GM18520 (cell line): ENCODE measurements at regions not wholly inside any gene's neighbourhood (a gene's known extent, or its start where the extent isn't known, plus 50 kb on each side); places are given as distances from the start of the nearest gene placed in this dataset.
"Not testable (repeated sequence)": the region's sequence is repeated elsewhere in the genome, so short reads cannot be mapped to it uniquely, and the experiment has no call there.

Source experiments
- ATAC-seq: cut with Tn5 transposase; IDR thresholded peaks from one replicate; pipeline ENCODE4 v1.9.1; 2021; ENCODE audit not compliant: unreplicated experiment

DNA sequence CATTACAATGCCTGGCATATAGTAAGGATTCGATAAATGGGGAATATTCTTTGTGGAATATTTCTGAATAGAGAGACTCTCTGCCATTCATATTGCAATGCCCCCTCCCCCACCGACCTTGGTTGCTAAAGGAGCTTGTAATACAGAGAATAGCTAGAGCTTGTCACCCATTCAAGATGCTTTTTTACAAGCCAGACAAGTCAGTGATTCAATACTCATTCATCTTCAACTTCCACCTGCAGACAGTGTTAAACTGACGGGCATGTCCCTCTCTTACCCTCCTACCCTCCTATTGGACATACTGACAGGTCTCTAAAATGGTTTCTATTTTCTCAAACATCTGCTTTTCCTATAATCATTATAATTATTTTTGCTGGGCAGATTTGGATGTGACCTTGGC is 257.4 kb downstream of the KCNJ2 start:
- no peak for ATAC-seq

DNA sequence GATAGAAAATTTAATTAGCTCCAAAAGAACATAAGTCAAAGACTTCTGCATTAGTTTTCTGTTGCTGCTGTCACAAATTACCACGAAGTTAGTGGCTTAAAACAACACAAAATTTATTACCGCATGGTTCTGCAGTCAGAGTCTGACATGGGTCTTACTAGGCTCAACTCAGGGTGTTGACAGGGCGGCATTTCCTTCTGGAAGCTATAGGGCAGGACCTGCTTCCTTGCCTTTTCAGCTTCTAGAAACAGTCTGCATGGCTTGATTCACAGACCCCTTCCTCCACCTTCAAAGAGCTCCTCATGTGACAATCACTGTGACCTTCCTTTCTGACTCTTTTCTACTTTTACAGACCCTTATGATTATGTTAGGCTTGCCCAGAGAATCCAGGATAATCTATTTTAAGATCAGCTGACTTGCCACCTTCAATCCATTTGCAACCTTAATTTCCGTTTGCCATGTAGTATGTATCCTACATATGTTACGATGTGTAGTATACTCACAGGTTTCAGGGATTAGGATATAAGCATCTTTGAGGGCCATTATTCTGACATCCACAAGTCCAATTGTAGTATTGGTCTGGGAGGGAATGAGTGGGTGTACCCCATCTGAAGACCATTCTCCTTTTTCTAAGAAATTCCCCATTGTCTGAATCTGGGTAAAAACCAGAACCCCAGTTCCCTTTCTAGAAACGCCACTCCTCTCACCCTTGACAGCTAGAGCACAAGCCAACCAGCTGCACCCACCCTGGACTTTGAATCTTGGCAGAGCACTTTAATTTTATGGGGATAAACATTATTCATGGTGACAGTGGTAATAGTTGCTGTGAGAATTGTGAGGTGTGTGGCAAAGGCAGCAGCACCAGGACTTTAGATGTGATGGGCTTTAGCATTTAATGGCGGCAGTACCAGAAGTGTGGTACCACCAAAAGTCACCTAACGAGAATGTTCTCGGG is 265.5 kb downstream of the KCNJ2 start:
- ATAC-seq, result no peak

DNA sequence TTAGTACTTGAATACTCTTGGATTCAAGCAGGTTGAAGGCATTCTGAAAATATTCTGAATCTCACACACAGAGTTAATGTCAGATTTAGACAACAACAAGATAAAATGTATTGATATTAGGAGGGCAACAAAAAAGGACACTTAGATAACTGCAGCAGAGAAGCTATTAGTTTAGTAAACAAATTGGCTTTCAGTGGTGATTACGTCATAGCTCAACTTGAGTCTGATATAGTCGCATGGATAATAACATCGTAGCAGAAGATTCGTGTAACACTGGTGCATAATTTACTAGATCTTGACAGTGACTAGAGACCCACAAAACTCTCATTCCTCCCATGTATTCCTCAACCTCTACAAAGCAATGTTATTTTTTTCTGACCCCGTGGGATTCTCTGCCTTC is 268.3 kb downstream of the KCNJ2 start:
- no peak for ATAC-seq

DNA sequence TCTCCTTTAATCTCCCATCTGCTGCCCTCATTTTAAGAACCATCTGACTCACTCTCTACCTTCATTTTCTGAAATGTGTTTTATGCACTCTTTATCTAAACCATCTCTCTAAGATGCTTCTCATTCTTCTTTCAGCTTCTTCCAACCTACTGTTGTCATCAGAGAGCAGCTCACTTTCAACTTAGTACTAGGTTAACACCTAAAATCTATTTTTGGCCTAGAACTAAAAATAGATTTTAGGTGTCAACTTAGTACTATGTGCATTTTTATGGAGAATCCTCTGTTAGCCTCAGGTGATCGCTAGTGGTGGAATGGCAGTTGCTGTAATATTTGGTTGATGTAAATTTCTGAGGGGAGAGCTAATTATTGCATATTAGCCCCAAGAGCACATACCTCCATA is 277.1 kb downstream of the KCNJ2 start:
- ATAC-seq, result no peak

DNA sequence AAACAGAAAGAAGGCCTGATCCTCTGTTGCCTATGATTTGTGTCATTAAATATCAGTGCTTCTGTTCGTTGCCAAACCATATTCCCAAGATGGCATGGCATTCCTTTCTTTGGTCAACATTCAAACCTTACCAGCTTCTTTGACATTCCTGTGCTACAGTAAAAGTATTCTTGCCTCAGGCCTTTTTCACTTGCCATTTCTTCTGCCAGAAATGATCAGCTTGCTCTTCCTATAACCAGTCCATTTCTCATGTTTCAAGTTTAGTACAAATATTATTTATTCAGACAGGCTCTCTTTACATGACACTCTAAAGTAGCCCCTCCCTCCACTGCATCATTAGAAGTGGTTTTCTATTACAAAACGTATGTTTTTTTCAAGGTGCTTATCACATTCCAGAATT is 278.3 kb downstream of the KCNJ2 start:
- ATAC-seq, result no peak

DNA sequence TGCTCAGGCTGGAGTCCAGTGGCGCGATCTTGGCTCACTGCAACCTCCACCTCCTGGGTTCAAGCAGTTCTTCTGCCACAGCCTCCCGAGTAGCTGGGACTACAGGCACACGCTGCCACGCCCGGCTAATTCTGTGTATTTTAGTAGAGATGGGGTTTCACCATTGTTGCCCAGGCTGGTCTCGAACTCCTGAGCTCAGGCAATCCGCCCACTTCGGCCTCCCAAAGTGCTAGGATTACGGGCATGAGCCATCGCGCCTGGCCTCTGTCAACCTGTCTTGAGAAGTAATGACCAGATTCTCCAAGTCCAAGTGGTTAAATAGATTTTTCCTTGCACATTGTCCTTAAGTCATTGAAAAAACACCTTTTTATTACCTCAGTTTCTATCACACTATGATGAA is 283.7 kb downstream of the KCNJ2 start:
- ATAC-seq, result not testable (repeated sequence)

DNA sequence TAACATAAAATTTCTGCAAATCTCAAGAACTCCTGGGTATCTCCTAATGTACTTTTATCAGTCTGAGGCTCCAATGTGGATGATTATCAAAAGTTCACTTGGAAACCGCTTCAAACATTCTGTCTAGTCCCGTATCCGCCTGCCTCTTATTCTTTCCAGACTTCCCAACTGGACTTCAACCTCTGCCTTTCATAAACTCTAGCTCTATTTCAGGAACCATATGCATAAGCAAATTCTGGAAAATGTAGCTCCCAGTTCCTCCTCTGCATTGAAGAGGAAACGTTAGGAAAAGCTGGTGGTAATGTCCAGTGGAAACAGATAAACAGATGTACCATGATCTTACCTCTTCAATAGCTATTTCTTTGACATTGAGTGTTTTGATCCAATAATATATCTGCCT is 285.0 kb downstream of the KCNJ2 start:
- no peak for ATAC-seq

DNA sequence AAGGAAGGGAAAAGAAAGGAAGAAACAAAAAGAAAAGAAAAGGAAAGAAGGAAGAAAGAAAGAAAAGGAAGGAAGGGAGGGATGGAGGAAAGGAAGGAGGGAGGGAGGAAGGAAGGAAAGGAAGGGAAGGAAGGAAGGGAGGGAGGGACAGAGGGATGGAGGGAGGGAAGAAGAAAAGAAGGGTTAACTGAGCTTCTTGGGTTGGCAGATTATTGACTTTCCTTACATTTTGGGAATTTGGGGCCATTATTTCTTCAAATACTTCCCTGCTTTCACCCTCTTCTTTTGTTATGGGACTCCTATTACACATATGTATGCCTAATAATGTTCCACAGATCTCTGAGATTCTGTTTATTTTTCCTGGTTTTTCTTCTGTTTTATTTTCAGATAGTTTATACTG is 285.6 kb downstream of the KCNJ2 start:
- ATAC-seq, result no peak

DNA sequence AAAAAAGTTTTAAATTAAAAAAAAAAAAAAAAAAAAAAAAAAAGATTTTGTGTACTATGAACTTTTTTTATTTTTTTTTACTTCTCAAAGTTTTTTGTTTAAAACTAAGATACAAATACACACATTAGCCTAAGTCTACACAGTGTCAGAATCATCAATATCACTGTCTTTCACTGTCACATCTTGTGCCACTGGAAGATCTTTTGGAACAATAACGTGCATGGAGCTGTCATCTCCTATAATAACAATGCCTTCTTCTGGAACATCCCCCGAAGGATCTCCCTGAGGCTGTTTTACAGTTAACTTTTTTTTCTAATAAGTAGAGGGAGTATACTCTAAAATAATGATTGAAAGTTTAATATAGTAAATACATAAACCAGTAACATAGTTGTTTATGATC is 295.7 kb downstream of the KCNJ2 start:
- ATAC-seq, result no peak

DNA sequence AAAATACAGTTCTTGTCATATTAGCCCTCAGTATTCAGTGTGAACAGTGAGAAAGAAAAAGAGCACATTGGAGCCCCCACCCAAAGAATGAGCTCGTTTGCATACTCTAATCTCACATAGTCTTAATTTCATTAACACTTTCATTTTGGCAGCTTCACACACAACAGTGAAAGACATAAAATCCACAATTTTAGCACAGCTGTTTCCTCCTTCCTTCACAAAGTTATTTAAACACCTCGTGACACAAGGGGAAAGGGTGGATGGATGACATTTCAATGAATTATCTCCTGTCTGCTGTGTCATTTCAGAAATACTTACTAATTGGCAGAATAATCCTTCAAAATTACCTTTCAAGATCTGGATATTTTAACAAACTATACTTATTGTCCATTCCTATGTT is 299.3 kb downstream of the KCNJ2 start:
- no peak for ATAC-seq

DNA sequence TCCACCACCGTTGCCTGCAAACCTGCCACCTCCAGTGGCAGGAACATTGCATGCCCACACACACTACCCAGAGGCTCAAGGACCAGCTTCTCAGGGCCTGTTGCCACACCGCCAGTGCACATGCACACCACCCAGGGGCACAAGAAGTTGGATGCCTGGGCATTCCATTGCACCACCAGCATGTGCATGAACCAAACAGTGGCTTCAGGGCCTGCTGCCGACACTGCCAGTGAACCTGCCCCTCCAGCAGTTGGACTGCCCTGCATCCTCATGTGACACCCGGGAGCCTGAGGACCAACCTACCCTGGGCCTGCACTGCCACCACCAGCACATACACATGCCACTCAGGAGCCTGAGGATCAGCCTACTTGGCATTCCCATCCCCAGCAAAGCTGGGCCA is 303.7 kb downstream of the KCNJ2 start:
- no peak for ATAC-seq

DNA sequence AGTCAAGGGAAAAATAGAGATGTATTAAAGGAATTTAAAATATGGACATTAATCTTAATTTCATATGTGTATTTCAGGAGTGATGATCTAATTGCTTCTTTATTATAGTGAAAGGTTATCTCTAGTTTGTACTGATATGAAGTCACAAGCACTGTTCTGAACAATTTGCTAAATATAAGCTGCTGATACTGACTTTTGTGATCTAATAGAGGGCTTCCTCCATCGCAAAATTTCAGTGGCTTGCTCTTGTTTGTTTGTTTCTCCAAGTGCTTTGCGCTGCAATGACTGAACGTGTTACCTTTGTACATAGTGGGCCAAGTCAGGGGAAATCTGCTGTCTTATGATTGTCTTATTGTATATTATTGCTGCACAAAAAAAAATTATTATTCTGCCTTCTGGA is 307.0 kb downstream of the KCNJ2 start:
- no peak for ATAC-seq

DNA sequence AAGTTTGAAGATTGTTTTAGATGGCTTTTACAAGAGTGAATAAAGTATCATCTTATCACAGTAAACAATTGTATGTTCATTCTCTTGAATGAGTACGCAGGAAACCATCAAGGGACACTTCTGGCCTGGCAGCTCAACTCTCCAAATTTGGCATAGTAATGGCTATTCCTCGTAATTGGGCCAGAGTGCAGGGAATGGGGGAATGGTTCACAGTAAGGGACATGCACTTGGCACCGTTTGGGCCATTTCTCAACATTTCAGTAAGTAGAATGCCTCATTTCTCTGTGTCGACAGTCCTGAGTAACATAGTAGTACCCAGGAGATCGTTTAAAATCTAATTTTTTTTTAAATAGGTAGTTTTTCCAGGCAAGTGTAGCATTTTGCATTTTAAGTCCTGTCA is 309.6 kb downstream of the KCNJ2 start:
- no peak for ATAC-seq

DNA sequence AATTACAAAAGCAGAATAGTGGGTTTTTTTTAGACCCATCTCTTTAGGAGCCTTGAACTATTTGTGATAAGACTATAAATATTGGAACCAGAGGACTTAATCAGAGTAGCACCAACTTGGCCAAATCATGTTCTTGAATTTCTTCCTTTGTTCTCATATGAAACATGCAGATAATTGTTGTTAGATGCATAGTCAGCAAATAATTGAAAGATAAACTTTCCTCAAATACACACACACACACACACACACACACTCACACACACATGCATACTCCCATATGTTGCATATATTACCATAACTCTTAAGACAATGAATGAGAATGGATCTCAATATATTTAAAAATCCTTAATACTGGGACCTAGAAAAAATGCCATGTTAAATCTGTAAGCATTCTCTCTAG is 310.4 kb downstream of the KCNJ2 start:
- no peak for ATAC-seq

DNA sequence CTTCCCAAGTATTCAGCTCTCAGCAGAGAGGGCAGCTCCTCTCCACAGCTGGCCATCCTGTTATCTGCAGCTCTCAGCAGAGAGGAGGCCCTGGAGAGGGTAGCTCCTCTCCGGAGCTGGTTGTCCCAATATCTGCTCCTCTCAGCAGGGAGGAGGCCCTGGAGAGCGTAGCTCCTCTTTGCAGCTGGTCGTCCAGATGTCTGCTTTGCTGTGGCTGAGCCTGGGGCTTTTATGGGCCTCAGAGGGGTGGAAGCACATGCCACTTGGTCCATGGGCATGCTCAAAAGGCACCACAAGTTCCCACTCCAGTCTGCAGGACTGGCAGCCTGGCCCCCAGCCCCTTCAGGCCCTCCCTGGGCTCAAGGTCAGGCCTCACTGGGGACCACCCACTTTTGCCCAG is 314.3 kb downstream of the KCNJ2 start:
- ATAC-seq, result no peak

DNA sequence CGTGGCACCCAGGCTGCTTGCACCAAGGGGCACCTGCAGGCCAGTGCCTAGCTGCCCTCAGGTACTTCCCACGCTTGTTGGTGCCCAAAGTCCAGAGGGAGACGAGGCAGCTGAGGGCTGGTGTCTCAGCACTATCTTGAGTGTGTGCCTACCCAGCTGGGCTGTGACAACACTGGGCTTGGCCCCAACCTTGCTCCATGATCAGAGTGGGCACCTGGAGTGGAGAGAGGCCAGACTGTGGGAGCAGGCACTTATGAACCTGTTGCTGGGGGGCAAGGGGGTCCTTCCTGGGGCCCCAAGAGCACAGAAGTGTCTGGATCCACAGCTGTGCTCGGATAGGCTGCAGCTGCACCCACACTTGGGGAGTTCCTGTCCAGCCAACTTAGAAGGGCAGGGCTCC is 314.7 kb downstream of the KCNJ2 start:
- no peak for ATAC-seq

DNA sequence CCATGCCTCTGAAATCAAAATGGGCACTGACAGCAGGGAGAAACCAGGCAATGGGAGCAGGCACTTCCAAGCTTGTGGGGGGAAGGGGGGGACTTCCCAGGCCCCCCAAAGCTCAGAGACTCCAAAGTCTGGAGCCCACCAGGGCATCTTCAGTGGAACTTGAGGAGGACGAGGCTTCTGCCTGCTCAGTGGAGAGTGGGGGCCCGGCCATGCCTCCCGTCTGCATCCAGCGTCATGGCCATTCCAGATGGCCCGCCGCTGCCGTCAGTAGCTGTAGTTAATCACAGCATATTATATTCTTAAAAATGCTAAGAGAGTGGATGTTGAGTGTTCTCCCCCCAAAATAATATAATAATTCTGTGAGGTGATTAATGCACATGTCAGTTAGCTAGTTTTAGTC is 315.2 kb downstream of the KCNJ2 start:
- ATAC-seq, result no peak

DNA sequence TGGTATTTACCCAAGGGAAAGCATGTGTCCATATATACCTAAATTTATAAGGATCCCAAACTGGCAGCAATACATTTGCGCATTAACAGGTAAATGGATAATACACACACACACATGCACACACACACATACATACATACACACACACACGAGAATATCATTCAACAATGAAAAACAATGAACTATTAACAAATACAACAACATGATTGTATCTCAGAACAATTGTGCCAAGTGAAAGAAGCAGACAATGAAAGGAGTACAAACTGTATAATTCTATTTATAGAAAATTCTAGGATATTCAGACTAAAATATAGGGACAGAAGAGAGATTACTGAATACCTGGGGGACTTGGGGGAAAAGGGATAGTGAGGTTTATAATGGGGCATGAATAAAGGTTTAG is 323.0 kb downstream of the KCNJ2 start:
- no peak for ATAC-seq

DNA sequence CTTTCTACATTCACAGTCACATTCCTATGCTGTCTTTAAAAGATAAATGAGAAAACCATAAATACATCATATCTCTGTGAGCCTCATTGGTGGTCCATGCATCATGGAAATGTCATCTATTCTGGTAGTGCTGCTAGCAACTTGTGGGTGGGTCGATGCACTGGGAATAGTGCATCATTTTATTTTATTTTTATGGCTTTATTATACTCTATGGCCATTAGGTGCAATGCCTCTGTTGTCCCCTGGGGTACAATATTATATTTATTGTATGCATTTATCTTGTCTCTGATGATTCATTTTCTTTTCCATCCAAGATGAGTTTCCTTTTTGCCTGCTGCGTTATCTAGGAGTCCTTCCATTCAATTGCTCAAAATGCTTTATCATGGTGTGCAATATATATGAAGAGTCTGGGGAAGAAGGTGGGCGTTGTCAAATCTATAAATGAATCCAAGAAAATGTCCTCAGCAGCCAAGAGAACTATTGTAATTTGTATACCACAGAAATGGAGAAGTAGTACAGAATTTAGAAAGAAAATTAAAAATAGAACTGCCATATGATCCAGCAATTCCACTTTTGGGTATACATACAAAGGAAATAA is 324.0 kb downstream of the KCNJ2 start:
- ATAC-seq, result no peak

DNA sequence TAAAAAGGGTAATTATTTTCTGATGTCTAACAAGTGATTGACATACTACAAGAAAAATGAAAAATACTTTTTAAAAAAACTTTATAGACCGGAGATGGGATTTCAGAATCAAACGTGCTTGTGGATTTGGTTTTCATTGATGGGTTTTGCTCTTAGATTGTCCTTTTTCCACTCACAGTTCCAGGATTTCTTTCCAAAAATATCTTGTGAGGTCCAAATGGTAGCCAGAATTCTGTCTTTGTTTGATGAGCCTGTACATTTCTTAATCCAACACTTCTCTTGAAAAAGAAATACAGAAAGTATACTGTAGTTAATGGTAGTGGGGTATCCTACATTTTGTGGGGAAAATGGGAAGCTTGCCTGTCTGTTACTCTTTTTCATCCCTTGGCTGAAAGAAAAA is 329.3 kb downstream of the KCNJ2 start:
- ATAC-seq, result no peak

DNA sequence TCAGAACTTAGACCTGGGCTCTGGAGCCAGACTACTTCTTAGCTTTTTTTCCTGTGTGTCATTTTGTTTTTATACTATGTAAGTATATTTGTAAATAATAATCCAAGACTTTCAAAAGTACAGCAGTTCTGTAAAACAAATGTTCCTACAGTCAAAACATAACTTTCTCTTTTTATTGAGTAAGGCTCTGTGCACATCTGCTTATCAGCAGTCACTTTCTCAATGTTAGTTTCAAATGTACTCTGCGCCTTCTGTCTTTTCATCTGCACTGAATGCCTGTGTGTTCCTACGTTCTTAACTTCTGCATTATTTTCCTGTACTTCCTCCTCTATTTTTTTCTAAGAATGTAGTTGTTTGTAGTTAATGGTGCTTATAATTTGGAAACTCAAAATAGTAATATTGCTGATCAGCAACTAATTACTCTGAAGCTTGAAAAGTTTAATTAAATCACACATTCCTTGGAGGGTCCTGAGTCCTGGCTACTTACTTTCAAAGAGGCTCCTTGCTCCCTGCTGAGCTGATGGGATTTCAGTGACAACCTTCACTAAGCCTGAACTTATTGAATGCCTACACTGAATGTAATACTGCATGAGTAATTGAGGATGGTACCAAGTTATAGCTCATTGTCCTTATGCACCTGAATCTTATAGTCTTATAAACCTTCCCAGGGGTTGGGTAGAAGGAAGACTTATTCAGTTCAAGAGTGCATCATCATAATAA is 329.9 kb downstream of the KCNJ2 start:
- ATAC-seq, result no peak

DNA sequence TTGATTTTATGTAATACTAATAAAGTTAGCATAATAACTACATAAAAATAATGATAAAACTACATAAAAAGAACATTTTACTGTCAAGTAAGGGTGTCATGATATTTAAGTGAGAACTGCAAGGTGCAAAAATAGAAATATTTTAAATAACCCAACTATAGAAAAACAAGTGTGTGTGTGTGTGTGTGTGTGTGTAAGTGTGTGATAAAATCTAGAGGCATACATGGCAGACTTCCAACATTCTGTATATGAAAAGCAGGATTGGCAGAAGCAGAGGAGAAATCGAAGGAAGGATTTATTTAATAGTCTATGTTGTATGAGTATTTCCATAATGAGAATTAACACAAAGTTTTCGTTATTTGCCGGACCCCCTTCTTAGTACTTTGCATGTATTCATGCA is 334.1 kb downstream of the KCNJ2 start:
- ATAC-seq, result no peak
